GM12873 (cell line): ENCODE measurements at regions not wholly inside any gene's neighbourhood (a gene's known extent, or its start where the extent isn't known, plus 50 kb on each side); places are given as distances from the start of the nearest gene placed in this dataset.

Source experiments
- CTCF ChIP-seq: IDR thresholded peaks from 2 replicates; pipeline ENCODE4 v1.5.1; 2012; ENCODE audit warnings: low read depth, mild to moderate bottlenecking, moderate library complexity, low read length, control low read depth; ENCODE audit not compliant: insufficient read depth; ENCODE audit errors: missing control alignments

DNA sequence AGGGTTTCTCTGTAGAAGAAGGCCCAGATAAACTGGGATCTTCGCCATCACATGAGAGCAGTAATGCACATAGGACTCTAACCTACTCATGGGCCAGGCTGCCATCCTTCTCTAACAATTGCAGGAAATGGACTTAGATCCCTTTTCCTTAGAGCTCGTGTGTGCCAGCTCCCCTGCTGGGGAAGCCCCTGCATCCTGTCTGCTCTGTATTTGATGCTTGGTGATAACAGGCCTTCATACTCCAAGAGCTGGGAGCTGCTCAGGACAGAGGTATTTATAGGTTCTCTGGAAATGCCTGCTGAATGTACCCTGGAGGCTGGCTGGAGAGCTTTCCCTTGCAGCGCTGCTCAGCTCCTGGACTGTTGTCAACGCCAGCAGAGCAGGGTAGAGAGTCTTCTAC, 249.6 kb downstream of the MTX2 start:
- TF ChIP-seq CTCF = no peak

- TF ChIP-seq CTCF = no peak
These were observed 252.8 kb downstream of the MTX2 start for GRCh38 chr2:176521878-176522670.

DNA sequence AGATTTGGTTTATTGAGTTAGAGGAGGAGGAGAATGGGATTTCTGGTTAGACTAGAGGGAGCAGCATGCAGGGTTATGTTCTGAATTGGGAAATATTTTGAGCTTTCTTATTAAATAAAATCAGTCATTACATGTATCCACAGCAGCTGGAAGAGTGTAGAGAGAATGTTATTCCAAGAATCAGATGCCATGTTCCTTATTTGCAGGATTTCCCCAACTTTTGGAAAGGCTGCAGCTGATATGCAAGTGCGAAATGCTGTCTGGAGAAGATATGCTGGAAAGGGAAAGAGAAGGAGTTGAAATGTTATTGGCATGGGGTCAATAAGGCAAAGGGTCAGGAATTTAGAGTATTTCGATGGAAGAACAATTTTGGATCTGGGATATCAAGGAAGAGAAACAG, 255.8 kb downstream of the MTX2 start:
- TF ChIP-seq CTCF = no peak

- TF ChIP-seq CTCF = no peak
These were observed 258.0 kb downstream of the MTX2 start for GRCh38 chr2:176526995-176527901.

GRCh38 chr2:176531608-176532007, 262.4 kb downstream of the MTX2 start:
- no peak for TF ChIP-seq CTCF

DNA sequence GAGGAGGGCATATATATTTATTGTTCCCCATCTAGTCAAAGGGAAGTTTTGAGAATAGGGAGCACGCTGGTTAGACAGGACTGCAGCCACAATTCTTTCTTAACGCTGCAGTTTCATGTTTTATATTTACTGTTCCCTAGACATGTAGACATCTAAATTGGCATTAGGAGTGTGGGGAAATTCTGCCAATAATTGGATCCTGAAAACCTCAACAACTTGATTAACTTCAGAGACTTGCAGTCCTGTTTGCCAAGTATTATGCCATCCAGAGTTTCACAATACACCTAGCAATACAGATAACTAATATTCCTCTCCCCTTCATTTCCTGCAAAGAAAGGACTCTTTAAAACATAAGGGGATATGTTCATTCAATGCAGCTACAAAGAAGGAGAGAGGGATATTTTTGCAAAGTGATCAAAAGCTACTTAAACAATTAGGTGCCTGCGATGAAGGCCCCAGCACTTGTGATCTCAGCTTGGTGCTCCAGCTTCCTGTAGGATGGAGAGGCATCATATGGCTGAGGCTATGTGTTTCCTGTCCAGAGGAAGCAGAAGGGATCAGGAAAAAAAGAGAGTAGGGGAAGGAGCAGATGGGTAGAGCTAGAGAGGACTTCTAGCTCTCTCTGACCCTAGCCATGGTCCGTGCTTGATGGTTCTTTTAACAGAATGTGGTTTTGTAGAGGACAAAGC, 264.4 kb downstream of the MTX2 start:
- TF ChIP-seq CTCF = no peak

GRCh38 chr2:176534798-176535466, 265.7 kb downstream of the MTX2 start:
- no peak for TF ChIP-seq CTCF
